Vagina (tissue), 2 donors: ENCODE measurements at regions not wholly inside any gene's neighbourhood (a gene's known extent, or its start where the extent isn't known, plus 50 kb on each side); places are given as distances from the start of the nearest gene placed in this dataset.

Experiments
- POLR2A ChIP-seq, 2 donors: fragments of 450-650 bp; IDR thresholded peaks; one replicate each; pipeline ENCODE4 v1.6.1; 2017; ENCODE audit warnings: antibody characterized with exemption in 2 of 2, mild to moderate bottlenecking in 2 of 2, moderate library complexity in 2 of 2
- POLR2AphosphoS5 ChIP-seq, 2 donors: sonication (generic); formaldehyde crosslinking; IDR thresholded peaks; one replicate each; pipeline ENCODE4 v1.9.0; 2017; ENCODE audit warnings: antibody characterized with exemption in 2 of 2, mild to moderate bottlenecking in 2 of 2, low read depth in 1 of 2; ENCODE audit not compliant: insufficient read depth in 1 of 2

DNA sequence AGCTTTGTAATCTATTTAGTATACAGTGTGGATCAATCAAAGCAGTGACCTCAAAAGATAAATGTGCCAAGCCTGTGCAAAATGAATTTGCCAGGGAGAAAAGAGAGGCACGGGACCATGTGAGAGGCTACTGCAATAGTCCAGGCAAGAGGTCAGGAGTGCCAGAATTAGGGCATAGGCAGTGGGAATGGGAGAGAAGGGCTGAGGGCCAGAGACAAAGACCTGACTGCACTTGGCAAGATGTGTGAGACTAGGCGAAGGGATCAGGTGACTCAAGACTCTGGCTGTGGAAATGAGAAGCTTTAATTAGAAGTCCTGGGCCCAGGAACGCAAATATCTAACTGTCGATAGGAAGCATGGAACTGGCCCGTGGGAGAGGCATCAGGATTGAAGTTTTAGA, 168.1 kb downstream of the DHX15 start:
- TF ChIP-seq POLR2AphosphoS5 (IDR thresholded peaks at IDR 0.05; ENCODE audit: insufficient read depth in 1 of 2, low read depth in 1 of 2): no peak
- no peak for TF ChIP-seq POLR2A (IDR thresholded peaks at IDR 0.05)
